CD4-positive, alpha-beta T cell treated with Interleukin-12 subunit alpha and Interleukin-12 subunit beta, for 1 hour (primary cell): ENCODE measurements at regions not wholly inside any gene's neighbourhood (a gene's known extent, or its start where the extent isn't known, plus 50 kb on each side); places are given as distances from the start of the nearest gene placed in this dataset.
"Not testable (repeated sequence)": the region's sequence is repeated elsewhere in the genome, so short reads cannot be mapped to it uniquely, and the experiment has no call there.

Experiments
- DNase-seq: peaks from one replicate; pipeline ENCODE4 v3.0.0-alpha.2; 2020

DNA sequence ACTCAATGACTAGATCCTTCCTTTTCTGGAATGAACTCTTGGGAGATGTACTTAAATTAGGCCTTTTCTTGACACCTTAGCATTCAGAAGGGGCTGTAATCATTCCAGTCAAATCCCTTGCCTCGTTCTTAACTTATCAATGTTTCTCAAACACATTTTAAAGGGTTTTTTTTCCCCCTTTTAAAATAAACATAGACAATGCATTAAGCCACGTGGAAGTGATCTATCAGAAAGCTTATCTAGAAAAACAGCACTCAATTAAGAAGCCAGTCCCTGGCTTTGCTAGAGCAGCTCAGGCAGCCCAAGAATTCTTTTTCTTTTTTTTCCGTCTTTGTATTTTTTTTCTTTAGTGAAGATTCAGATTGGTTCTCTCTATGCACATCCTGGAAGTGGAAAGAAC, 118.2 kb downstream of the PCDH7 start:
- no peak for DNase-seq

DNA sequence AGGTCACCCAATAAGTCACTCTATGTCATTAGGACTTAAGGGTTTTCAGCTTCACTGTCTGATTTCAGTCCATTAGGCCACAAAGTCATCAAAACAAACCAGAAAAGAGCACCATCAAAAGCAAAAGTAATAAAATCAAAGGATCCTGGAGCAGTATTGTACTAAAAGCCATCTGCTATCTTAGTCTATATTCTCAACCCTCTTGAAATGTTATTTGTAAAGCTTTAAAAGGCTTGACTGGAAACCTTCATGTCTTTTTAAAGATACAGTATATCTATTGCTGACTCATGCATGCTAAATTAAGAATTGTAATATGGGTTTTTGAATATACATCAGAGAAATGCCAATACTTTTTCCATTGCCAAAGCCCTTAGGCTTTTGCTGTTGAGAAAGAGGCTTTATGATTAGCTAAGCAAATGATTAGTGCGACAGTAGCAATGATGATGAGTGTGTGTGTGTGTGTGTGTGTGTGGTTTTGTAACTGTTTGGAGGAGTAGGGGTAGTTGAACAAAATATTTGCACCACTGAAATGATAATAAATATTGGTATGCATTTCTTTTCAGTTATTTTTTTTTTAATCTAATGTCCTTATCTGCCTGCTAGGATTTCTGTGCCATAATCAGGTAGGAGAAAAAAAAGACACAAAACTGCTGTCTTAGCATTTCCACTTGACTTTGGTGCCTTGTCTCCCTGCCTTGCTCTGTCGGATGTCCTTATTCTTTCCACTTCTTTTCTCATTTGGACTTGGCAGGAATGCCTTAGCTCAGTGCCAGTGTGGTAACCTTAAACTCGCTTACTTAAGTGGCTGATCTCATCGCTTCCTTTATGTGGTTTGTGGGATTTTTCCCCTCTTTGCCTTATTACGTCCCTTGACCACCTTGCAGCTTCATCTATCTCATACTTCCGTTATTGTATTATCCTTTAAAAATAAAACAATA, 119.7 kb downstream of the PCDH7 start:
- DNase-seq, result no peak

GRCh38 chr4:30840571-30840970, 120.4 kb downstream of the PCDH7 start:
- no peak for DNase-seq

DNA sequence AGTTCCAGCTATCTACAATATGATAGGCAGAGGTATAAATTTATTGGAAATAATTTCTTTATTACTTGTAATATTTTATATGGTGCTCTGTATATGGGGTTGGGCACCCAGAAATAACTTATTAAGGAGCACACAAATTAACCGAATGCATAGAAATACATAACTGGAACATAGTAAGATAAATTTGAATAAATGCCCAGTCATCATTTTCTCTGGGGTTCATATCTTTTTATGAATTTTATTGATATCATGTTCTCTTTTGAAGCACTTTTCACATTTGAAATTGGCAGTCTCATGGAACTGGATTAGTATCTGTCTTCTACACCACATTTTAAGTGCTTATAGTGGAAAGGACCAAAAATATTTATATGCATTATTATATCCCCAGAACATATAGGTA, 122.0 kb downstream of the PCDH7 start:
- DNase-seq, result no peak

- no peak for DNase-seq
These were observed 122.5 kb downstream of the PCDH7 start for GRCh38 chr4:30842689-30843088.

DNA sequence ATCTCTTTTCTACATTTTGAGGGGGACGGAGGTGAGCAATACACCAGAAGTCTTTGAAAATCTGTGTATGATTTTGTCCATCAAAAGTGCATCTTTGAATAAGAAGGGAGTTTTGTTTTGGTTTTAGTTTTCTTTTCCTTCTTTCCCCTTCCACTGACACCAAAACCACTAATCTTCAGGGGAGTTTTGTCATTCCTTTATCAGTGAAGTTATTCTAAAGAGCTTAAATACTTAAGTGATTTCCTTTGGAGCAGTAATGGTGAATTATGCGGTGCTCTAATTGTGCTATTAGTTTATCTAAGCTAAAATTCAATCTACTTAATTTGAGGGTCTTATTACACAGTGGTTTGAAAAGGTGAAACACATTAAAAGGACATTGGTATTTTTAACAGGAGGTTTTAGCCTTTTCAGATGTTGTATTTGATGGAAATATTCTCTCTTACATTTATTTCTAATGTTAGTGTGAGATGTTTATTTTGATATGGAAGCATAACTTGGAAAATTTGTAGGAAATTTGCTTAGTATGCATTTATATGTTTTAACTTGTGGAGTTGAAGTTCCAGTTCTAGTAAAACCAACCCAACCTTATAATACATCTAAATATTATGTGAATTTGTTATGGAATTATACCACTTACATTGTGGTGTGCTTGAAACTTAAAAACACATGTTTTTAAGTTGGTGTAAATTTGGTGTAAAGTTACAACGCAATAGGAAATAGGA, 124.9 kb downstream of the PCDH7 start:
- no peak for DNase-seq

DNA sequence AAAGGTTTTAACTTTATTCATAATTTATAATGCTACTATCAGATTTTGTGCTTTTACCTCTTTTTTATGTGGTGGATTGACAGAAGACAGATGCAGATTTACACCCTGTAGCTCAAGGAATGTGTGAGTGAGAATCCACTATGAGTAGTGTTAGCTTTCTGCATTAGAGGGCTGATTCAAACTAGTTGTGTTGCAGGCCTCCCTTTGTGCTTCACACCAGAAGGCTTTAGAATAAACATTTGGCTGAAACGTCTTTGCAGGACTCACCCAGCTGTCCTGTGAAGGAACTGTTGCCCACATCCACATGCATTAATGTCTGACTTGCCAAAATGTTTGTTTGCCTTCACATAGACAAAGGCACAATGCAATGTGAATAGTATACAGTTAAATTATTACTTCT, 127.0 kb downstream of the PCDH7 start:
- DNase-seq, result no peak

DNA sequence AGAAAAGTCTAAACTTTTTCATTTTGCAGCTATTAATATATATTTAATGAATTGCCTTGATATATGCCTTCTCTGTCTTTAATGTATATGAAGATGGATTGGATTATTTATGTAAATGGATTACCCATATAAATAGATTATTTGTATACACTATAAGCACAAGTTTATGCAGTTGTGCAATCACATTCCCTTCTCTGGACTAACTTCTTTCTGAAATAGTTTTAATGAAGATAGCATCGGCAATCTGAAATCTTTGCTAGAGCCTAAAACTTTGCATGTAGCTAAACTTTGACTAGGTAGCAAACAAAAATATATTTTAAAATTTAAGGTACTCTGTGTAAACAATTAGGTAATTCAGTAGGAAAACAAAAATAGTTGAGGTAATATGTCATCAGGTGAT, 127.8 kb downstream of the PCDH7 start:
- DNase-seq, result no peak

GRCh38 chr4:30854531-30854930, 134.4 kb downstream of the PCDH7 start:
- DNase-seq, result no peak

DNA sequence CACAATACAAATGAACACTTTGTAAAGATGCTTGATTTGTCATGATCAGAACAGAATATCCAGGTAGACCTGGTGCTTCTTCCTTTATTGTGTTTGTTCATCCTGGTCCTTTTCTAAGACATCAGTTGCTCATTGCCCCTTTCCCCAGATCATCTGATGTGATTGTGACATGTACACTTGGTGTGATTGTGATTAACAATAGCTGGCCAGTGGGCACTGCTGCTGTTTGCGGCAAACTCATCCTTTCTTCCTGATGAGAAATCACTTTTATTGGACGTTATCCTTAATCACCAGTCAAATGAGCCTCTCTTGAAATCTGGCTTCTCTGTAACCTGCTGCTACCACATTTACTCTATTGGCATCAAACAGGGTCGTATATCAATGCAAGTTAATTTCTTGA, 135.1 kb downstream of the PCDH7 start:
- DNase-seq, result no peak

GRCh38 chr4:30856795-30857564, 136.8 kb downstream of the PCDH7 start:
- no peak for DNase-seq

GRCh38 chr4:30860978-30861377, 140.8 kb downstream of the PCDH7 start:
- no peak for DNase-seq

DNA sequence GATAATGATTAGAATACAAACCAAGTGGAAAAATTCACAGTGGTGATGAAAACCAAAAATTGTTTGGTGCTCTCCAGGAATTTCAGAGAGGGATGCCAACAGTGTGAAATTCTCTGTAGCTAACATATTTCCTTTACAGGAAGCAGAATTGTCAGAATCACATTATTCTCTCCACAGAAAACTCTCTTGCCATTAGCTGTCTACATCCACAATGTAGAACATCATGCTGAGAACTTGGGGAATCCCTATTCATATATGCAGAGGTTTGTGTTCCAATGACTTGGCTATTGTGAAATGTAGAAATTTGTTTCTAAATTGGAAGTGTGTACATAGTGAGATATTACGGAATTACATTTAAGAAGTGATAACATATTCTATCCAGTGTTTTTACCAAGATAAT, 142.0 kb downstream of the PCDH7 start:
- no peak for DNase-seq

DNA sequence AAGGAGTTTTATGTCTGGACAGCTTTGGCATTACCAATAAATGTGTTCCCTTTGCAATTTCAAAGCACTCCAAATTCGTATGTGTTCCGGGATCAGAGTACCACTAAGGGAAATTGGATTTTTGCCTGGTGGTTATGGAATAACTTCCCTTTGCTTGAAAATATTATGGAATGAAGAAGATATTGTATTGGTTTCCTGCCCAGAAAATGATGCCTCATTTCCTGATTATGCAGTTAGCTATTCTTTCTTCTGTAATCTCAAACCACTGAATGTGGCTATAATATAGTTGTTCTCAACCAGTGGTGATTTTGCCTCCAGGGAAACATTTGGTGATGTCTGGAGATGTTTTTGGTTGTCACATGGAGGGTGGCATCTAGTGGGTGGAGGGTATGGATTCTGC, 142.9 kb downstream of the PCDH7 start:
- DNase-seq, result no peak

- no peak for DNase-seq
These were observed 145.5 kb downstream of the PCDH7 start for GRCh38 chr4:30865691-30866090.

GRCh38 chr4:30866346-30866745, 146.2 kb downstream of the PCDH7 start:
- no peak for DNase-seq

- no peak for DNase-seq
These were observed 146.7 kb downstream of the PCDH7 start for GRCh38 chr4:30866907-30867306.

GRCh38 chr4:30867427-30867826, 147.3 kb downstream of the PCDH7 start:
- DNase-seq, result no peak

- DNase-seq, result no peak
These were observed 148.1 kb downstream of the PCDH7 start for GRCh38 chr4:30868111-30868895.

DNA sequence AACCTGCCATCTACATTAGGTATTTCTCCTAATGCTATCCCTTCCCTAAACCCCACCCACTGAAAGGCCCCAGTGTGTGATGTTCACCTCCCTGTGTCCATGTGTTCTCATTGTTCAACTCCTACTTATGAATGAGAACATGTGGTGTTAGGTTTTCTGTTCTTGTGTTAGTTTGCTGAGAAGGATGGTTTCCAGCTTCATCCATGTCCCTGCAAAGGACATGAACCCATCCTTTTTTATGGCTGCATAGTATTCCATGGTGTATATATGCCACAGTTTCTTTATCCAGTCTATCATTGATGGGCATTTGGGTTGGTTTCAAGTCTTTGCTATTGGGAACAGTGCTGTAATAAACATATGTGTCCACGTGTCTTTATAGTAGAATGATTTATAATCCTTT, 149.2 kb downstream of the PCDH7 start:
- not testable (repeated sequence) for DNase-seq

DNA sequence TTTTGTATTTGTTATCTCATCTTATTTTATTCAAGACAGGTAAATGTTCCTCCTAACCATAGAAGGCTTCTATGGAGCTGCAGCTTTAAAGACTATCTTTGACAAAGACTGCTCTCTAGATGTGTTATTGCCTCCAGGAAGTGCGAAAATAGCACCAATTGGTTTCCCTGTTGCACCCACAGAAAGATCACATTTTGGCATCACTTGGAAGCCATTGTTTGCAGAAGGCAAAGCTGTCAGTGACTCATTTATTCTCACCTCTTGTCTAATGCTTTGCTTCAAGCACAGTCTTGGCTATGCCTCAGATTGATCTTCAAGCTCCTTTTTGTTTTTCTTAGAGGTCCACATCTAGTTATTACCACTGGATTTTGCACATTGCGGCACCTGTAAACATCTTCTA, 150.3 kb downstream of the PCDH7 start:
- DNase-seq, result no peak

- no peak for DNase-seq
These were observed 155.6 kb downstream of the PCDH7 start for GRCh38 chr4:30875658-30876269.
